HEK293 (cell line): ENCODE measurements at regions not wholly inside any gene's neighbourhood (a gene's known extent, or its start where the extent isn't known, plus 50 kb on each side); places are given as distances from the start of the nearest gene placed in this dataset.

Experiments
- CTCF ChIA-PET: fragments of 350-600 bp; formaldehyde crosslinking; extraction: SDS; loops from one replicate; lab custom pipeline; 2021; ENCODE audit warnings: antibody characterized with exemption; lab: Yijun Ruan, JAX
- POLR2A ChIA-PET: fragments of 300-600 bp; formaldehyde crosslinking; extraction: SDS; loops from one replicate; lab custom pipeline; 2020; ENCODE audit warnings: antibody characterized with exemption, inconsistent platforms; lab: Yijun Ruan, JAX
- H3K27ac ChIP-seq: fragments of 200-500 bp; sonication (Bioruptor generic); 2 replicates; pipeline ENCODE4 v1.5.1; 2014; ENCODE audit warnings: low read depth, low read length, control low read depth, inconsistent platforms; ENCODE audit errors: extremely low read depth
- H3K36me3 ChIP-seq, 2 experiments: fragments of 200-500 bp in 1 of 2; sonication (Bioruptor generic) in 1 of 2; 1 replicate in 1 of 2; 2 replicates in 1 of 2; pipeline ENCODE4 v1.5.1; 2014 to 2017; ENCODE audit warnings: inconsistent platforms in 2 of 2, low read length in 2 of 2; ENCODE audit not compliant: control insufficient read depth in 2 of 2, insufficient read depth in 1 of 2
- H3K4me1 ChIP-seq: fragments of 200-500 bp; sonication (Bioruptor generic); 2 replicates; pipeline ENCODE4 v1.5.1; 2014; ENCODE audit warnings: mild to moderate bottlenecking, low read length, inconsistent platforms; ENCODE audit not compliant: control insufficient read depth, insufficient read depth
- H3K4me3 ChIP-seq: 2 replicates; pipeline ENCODE4 v1.5.1; 2011; ENCODE audit warnings: low read depth, mild to moderate bottlenecking, control low read depth, low read length, moderate library complexity
- H3K9me3 ChIP-seq: fragments of 200-500 bp; sonication (Bioruptor generic); 2 replicates; pipeline ENCODE4 v1.5.1; 2014; ENCODE audit warnings: low read depth, low read length, inconsistent platforms; ENCODE audit not compliant: control insufficient read depth, insufficient read depth
- EGR2 ChIP-seq: fragments of 450-650 bp; formaldehyde crosslinking; IDR thresholded peaks from 2 replicates; pipeline ENCODE4 v1.5.1; 2016; ENCODE audit warnings: low read depth, missing biosample characterization, missing genetic modification characterization
- KLF16 ChIP-seq: fragments of 450-650 bp; formaldehyde crosslinking; IDR thresholded peaks from 2 replicates; pipeline ENCODE4 v1.5.1; 2017; ENCODE audit warnings: missing biosample characterization, missing genetic modification characterization
- KLF9 ChIP-seq: fragments of 450-650 bp; formaldehyde crosslinking; IDR thresholded peaks from 2 replicates; pipeline ENCODE4 v1.5.1; 2016; ENCODE audit warnings: missing biosample characterization, missing genetic modification characterization, low read depth
- MYNN ChIP-seq: fragments of 450-650 bp; formaldehyde crosslinking; IDR thresholded peaks from 2 replicates; pipeline ENCODE4 v1.5.1; 2016; ENCODE audit warnings: missing biosample characterization, missing genetic modification characterization, borderline replicate concordance
- RBAK ChIP-seq: fragments of 450-650 bp; formaldehyde crosslinking; IDR thresholded peaks from 2 replicates; pipeline ENCODE4 v1.5.1; 2016; ENCODE audit warnings: missing biosample characterization, missing genetic modification characterization
- ZBTB17 ChIP-seq: fragments of 450-650 bp; formaldehyde crosslinking; IDR thresholded peaks from 2 replicates; pipeline ENCODE4 v1.5.1; 2016; ENCODE audit warnings: missing biosample characterization, missing genetic modification characterization
- ZBTB48 ChIP-seq: fragments of 450-650 bp; formaldehyde crosslinking; IDR thresholded peaks from 2 replicates; pipeline ENCODE4 v1.5.1; 2016; ENCODE audit warnings: missing biosample characterization, missing genetic modification characterization
- ZFP3 ChIP-seq: fragments of 450-650 bp; formaldehyde crosslinking; IDR thresholded peaks from 2 replicates; pipeline ENCODE4 v1.5.1; 2016; ENCODE audit warnings: low read depth, missing biosample characterization, missing genetic modification characterization
- ZNF132 ChIP-seq: fragments of 450-650 bp; formaldehyde crosslinking; IDR thresholded peaks from 2 replicates; pipeline ENCODE4 v1.5.1; 2017; ENCODE audit warnings: missing biosample characterization, missing genetic modification characterization, borderline replicate concordance
- ZNF341 ChIP-seq: fragments of 450-650 bp; formaldehyde crosslinking; IDR thresholded peaks from 2 replicates; pipeline ENCODE4; 2016; ENCODE audit warnings: low read depth, missing biosample characterization, missing genetic modification characterization
- ZNF571 ChIP-seq: fragments of 450-650 bp; formaldehyde crosslinking; IDR thresholded peaks from 2 replicates; pipeline ENCODE4 v1.5.0; 2017; ENCODE audit warnings: missing biosample characterization, missing genetic modification characterization
- ZNF585B ChIP-seq: fragments of 450-650 bp; formaldehyde crosslinking; IDR thresholded peaks from 2 replicates; pipeline ENCODE4 v1.5.1; 2016; ENCODE audit warnings: missing biosample characterization, missing genetic modification characterization
- ZNF670 ChIP-seq: fragments of 450-650 bp; formaldehyde crosslinking; IDR thresholded peaks from 2 replicates; pipeline ENCODE4 v1.5.1; 2016; ENCODE audit warnings: missing biosample characterization, missing genetic modification characterization, low read depth
- ZNF768 ChIP-seq: fragments of 450-650 bp; formaldehyde crosslinking; IDR thresholded peaks from 2 replicates; pipeline ENCODE4 v1.5.1; 2018; ENCODE audit warnings: missing biosample characterization, mild to moderate bottlenecking, missing genetic modification characterization
- ZNF776 ChIP-seq: fragments of 450-650 bp; formaldehyde crosslinking; IDR thresholded peaks from 2 replicates; pipeline ENCODE4 v1.5.0; 2017; ENCODE audit warnings: missing biosample characterization, missing genetic modification characterization, borderline replicate concordance
- ZSCAN23 ChIP-seq: fragments of 450-650 bp; formaldehyde crosslinking; IDR thresholded peaks from 2 replicates; pipeline ENCODE4 v1.5.1; 2016; ENCODE audit warnings: missing biosample characterization, missing genetic modification characterization
- ZSCAN30 ChIP-seq: fragments of 450-650 bp; IDR thresholded peaks from 2 replicates; pipeline ENCODE4 v1.5.1; 2018; ENCODE audit warnings: missing biosample characterization, mild to moderate bottlenecking, missing genetic modification characterization, moderate library complexity
- TF ChIP-seq, protein P1 (sequence below): fragments of 450-650 bp; formaldehyde crosslinking; IDR thresholded peaks from 2 replicates; pipeline ENCODE4 v1.5.1; 2016; ENCODE audit warnings: missing biosample characterization, missing genetic modification characterization, borderline replicate concordance
- TF ChIP-seq, protein P2 (sequence below): fragments of 450-650 bp; formaldehyde crosslinking; IDR thresholded peaks from 2 replicates; pipeline ENCODE4 v1.5.1; 2016; ENCODE audit warnings: missing biosample characterization, missing genetic modification characterization, low read depth
- TF ChIP-seq, protein P3 (sequence below): fragments of 450-650 bp; formaldehyde crosslinking; IDR thresholded peaks from 2 replicates; pipeline ENCODE4 v1.5.1; 2016; ENCODE audit warnings: missing biosample characterization, missing genetic modification characterization
- TF ChIP-seq, protein P4 (sequence below): fragments of 450-650 bp; formaldehyde crosslinking; IDR thresholded peaks from 2 replicates; pipeline ENCODE4 v1.5.1; 2016; ENCODE audit warnings: missing biosample characterization, missing genetic modification characterization

DNA sequence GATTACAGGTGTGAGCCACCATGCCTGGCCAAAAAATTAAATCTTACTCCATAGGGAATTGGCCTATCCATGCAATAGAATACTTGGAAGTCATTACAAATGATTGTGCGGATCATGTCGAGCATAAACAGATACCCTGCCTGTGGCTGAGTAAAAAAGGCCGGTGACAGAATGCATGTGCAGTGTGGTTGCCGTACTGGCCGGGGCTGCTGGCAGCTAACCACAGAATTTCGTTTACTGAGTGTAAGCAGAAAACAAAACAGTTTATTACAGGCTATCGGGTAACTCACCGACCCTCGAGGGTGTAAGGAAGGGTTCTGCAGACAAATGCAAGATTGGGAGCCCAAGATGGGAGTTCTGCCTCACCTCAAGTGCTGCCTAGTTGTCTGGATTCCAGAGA is 127.7 kb downstream of the ZIC5 start (continued):
- TF ChIP-seq, protein P1, sequence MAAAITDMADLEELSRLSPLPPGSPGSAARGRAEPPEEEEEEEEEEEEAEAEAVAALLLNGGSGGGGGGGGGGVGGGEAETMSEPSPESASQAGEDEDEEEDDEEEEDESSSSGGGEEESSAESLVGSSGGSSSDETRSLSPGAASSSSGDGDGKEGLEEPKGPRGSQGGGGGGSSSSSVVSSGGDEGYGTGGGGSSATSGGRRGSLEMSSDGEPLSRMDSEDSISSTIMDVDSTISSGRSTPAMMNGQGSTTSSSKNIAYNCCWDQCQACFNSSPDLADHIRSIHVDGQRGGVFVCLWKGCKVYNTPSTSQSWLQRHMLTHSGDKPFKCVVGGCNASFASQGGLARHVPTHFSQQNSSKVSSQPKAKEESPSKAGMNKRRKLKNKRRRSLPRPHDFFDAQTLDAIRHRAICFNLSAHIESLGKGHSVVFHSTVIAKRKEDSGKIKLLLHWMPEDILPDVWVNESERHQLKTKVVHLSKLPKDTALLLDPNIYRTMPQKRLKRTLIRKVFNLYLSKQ (tag by site-specific recombination), result no peak
- no peak for TF ChIP-seq ZBTB48
- TF ChIP-seq KLF9 (tag by site-specific recombination), result no peak

DNA sequence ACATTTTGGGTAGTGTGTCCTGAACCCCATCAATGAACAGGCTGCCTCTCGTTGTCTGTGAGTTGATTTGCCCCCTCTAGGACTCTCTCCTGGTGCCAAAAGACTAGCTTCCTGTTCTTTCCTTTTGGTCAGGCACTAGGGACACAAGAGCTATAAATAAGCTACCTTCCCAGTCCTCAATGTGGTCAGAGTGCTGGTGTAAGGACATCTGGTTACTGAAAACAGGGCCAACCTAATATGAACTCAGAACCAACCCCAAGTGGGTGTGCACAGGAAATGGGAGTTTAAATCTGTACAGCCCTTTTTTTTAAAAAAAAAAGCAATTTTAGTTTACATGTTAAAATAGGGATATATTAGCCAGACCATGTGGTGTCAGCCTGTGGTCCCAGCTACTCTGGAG is 129.2 kb downstream of the ZIC5 start:
- CTCF ChIA-PET, result no interaction called here
- Histone ChIP-seq H3K27ac (no peak overlapping the region), H3K36me3 (no peaks in the 10 kb centered on the region), H3K4me1 (no peaks in the 10 kb centered on the region), H3K4me3 (no peak overlapping the region), H3K9me3 (no peaks in the 10 kb centered on the region)
- TF ChIP-seq ZNF776 (tag by site-specific recombination) (no peak), ZFP3 (tag by site-specific recombination) (no peak), ZNF571 (tag by site-specific recombination) (no peak), ZNF768 (tag by site-specific recombination) (no peak), ZSCAN23 (tag by site-specific recombination) (no peak), RBAK (no peak), ZNF585B (tag by site-specific recombination) (no peak), ZSCAN30 (tag by site-specific recombination) (no peak), ZBTB17 (no peak), ZNF341 (tag by site-specific recombination) (no peak), ZNF670 (no peak), MYNN (tag by site-specific recombination) (no peak), ZNF132 (tag by site-specific recombination) (no peak), EGR2 (tag by site-specific recombination) (no peak), KLF16 (tag by site-specific recombination) (no peak)
- TF ChIP-seq, protein P2, sequence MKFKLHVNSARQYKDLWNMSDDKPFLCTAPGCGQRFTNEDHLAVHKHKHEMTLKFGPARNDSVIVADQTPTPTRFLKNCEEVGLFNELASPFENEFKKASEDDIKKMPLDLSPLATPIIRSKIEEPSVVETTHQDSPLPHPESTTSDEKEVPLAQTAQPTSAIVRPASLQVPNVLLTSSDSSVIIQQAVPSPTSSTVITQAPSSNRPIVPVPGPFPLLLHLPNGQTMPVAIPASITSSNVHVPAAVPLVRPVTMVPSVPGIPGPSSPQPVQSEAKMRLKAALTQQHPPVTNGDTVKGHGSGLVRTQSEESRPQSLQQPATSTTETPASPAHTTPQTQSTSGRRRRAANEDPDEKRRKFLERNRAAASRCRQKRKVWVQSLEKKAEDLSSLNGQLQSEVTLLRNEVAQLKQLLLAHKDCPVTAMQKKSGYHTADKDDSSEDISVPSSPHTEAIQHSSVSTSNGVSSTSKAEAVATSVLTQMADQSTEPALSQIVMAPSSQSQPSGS (tag by site-specific recombination), result no peak
- TF ChIP-seq, protein P3, sequence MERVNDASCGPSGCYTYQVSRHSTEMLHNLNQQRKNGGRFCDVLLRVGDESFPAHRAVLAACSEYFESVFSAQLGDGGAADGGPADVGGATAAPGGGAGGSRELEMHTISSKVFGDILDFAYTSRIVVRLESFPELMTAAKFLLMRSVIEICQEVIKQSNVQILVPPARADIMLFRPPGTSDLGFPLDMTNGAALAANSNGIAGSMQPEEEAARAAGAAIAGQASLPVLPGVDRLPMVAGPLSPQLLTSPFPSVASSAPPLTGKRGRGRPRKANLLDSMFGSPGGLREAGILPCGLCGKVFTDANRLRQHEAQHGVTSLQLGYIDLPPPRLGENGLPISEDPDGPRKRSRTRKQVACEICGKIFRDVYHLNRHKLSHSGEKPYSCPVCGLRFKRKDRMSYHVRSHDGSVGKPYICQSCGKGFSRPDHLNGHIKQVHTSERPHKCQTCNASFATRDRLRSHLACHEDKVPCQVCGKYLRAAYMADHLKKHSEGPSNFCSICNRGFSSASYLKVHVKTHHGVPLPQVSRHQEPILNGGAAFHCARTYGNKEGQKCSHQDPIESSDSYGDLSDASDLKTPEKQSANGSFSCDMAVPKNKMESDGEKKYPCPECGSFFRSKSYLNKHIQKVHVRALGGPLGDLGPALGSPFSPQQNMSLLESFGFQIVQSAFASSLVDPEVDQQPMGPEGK (tag by site-specific recombination), result no peak
- TF ChIP-seq, protein P4, sequence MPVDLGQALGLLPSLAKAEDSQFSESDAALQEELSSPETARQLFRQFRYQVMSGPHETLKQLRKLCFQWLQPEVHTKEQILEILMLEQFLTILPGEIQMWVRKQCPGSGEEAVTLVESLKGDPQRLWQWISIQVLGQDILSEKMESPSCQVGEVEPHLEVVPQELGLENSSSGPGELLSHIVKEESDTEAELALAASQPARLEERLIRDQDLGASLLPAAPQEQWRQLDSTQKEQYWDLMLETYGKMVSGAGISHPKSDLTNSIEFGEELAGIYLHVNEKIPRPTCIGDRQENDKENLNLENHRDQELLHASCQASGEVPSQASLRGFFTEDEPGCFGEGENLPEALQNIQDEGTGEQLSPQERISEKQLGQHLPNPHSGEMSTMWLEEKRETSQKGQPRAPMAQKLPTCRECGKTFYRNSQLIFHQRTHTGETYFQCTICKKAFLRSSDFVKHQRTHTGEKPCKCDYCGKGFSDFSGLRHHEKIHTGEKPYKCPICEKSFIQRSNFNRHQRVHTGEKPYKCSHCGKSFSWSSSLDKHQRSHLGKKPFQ, result no peak
- POLR2A ChIA-PET, result no interaction called here
